ENCODE measurements at regions not wholly inside any gene's neighbourhood (a gene's known extent, or its start where the extent isn't known, plus 50 kb on each side); places are given as distances from the start of the nearest gene placed in this dataset.

DNA sequence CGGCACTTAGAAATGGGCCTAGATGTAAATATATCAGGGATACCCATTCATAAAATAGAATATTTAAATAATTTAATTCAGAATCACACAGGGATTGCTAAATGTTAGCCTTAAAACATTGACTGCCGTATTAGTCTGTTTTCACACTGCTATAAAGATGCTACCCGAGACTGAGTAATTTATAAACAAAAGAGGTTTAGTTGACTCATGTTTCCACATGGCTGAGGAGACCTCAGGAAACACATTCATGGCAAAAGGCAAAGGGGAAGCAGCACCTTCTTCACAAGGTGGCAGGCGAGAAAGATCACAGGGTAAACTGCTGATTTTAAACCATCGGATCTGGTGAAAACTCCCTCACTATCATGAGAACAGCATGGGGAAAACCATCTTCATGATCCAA is 223.6 kb upstream of the GULP1 start:
- no peak overlapping the region for H3K4me3 ChIP-seq (ENCODE audit: low read depth, low read length)
- TF ChIP-seq, protein P1, sequence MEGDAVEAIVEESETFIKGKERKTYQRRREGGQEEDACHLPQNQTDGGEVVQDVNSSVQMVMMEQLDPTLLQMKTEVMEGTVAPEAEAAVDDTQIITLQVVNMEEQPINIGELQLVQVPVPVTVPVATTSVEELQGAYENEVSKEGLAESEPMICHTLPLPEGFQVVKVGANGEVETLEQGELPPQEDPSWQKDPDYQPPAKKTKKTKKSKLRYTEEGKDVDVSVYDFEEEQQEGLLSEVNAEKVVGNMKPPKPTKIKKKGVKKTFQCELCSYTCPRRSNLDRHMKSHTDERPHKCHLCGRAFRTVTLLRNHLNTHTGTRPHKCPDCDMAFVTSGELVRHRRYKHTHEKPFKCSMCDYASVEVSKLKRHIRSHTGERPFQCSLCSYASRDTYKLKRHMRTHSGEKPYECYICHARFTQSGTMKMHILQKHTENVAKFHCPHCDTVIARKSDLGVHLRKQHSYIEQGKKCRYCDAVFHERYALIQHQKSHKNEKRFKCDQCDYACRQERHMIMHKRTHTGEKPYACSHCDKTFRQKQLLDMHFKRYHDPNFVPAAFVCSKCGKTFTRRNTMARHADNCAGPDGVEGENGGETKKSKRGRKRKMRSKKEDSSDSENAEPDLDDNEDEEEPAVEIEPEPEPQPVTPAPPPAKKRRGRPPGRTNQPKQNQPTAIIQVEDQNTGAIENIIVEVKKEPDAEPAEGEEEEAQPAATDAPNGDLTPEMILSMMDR (IDR thresholded peaks at IDR 0.05; ENCODE audit: low read depth, low read length), result no peak

DNA sequence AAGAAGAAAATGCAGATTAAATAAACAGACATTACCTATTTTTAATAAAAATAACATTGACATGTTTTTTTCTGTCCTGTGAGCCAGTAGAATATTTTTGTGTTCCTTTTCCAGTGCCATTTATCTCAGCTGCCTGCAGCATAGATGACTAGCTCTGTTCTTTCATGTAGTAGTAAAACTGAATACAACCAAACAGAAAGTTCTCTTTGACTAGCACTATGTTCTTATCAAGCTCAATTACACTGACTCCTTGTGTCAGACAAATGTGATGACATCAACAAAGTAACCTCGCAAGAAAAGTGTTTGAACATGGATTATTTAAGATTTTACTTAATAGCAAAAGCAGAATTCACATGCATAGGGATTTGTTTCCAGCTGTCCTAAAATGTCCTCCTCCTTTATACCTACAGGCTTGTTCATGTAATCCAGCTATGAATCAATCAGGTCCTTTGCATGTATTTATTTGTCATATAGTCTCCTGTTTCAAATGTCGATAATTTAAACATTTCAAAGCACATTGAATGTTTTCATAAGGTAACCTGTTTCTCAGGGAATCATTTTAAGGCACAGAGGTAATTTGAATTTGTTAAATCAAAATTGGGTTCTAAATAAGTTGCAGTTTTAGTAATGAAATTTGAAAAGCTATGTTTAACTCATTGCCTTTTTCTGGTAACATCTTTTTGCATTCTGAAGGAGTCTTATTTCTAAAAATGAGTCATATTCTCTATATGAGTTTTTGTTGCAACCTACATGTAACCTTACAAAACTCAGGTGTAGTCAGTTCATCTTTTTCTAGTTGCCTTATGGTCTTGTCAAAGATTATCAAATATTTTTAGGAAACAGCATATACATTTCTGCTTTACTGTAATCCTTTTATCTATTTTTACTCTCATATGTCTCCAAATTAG is 215.3 kb upstream of the GULP1 start:
- no peak overlapping the region for H3K4me3 ChIP-seq (ENCODE audit: low read depth, low read length)
- TF ChIP-seq, protein P1 (IDR thresholded peaks at IDR 0.05; ENCODE audit: low read depth, low read length), result no peak

DNA sequence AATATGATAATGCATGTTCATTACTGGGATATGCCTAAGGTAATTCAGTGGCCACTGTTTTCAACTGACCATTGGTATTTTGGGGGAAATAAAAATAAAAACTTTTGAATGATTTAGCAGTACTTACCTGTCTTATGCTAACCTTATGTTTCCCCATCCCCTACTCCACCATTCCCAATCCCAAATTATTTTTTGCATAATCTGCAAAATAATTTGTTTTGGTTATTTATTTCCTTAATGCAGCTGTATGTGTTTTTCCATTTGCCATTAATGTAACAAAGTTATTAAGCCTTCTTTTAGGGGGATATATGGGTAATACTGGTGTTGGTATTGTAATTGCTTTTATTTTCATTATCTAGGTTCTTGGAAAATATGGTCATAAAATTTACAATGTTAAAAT is 213.9 kb upstream of the GULP1 start:
- no peak overlapping the region for H3K4me3 ChIP-seq (ENCODE audit: low read depth, low read length)
- TF ChIP-seq, protein P1 (IDR thresholded peaks at IDR 0.05; ENCODE audit: low read depth, low read length), result no peak

DNA sequence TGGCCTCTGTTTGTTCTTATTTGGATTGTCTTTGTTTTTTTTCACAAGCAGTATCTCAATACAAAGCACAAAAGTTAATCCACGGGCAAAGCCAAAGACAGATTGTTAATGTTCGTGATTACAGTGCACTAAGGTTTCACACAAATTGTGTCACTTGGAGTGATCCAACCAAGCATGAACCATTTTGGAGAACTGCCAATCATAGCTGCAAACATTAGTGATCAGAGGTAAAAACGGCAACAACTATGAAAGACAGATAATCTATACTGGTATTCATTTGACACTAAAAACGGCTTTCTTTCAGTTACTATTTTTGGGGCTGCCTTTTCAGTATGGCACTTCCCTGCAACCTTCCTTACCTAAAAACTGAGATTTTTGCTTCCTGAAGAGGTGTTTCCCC is 213.1 kb upstream of the GULP1 start:
- TF ChIP-seq, protein P1 (IDR thresholded peaks at IDR 0.05; ENCODE audit: low read depth, low read length), result no peak
- H3K4me3 ChIP-seq (ENCODE audit: low read depth, low read length), result no peak overlapping the region

DNA sequence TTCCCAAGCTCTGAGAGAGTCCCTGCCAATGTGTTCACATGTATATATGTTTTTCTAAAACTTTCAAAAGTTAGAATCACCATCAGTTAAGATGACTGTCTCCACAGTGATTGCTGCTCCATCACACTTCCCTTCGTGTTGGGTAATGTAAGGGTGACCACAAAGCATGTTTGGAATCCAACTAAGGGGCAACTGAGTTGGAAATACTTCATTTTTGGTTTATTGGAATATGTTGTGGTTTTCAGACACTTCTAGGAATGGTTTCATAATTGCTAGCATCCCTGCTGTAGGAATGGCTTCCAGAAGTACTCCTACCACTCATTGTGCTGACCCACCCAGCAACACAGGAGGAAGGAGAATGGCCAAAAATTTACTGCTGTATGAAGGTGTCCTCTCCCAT is 212.5 kb upstream of the GULP1 start:
- TF ChIP-seq, protein P1 (IDR thresholded peaks at IDR 0.05; ENCODE audit: low read depth, low read length), result no peak
- no peak overlapping the region for H3K4me3 ChIP-seq (ENCODE audit: low read depth, low read length)

DNA sequence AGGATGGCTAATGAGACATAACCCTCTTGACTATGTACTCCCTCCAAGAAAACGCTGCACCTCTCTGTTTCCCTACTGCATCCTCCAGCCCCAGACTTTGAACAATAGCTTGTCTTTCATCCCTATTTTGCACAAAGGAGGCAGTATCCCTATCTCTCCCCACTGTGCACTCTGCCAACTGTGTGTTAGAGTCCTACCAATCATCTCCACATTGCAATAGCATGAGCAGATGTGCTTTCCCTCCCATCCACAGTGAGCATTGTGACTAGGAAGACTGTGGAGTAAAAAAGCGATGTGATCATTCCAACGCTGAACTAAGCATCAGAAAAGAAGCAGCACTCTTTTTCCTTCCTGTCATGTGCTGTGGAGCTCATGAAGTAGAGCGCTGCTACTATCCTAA is 206.3 kb upstream of the GULP1 start:
- no peak overlapping the region for H3K4me3 ChIP-seq (ENCODE audit: low read depth, low read length)
- TF ChIP-seq, protein P1 (IDR thresholded peaks at IDR 0.05; ENCODE audit: low read depth, low read length), result no peak

DNA sequence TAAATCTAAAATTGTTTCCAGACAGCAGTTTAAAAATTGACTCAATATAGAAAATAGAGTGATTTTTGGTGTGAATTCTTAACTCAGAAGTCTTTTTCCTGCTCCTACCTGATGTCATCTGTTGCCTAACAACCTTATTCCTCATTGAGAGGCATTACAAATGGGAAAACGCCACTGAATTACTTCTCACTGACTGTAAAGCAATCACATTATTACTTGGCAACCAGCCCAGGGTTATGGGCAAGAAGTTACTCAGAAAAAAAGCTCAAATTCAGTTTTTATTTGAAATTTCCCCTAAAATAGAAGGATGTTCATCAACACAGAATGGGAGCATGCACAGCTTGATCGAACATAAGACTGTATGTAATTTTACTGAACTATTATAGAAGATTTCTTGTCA is 201.8 kb upstream of the GULP1 start:
- TF ChIP-seq, protein P1 (IDR thresholded peaks at IDR 0.05; ENCODE audit: low read depth, low read length), result no peak
- no peak overlapping the region for H3K4me3 ChIP-seq (ENCODE audit: low read depth, low read length)
